GM12878 (cell line): ENCODE measurements at regions not wholly inside any gene's neighbourhood (a gene's known extent, or its start where the extent isn't known, plus 50 kb on each side); places are given as distances from the start of the nearest gene placed in this dataset.

ENCODE experiments used
- EZH2 ChIP-seq: IDR thresholded peaks from 2 replicates; pipeline ENCODE4 v1.6.1; 2012; ENCODE audit warnings: low read depth, mild to moderate bottlenecking, control low read depth, inconsistent platforms, low read length, borderline replicate concordance; ENCODE audit not compliant: control insufficient read depth
- TF ChIP-seq, protein P1 (sequence below), 3 experiments: IDR thresholded peaks in 2 of 3; conservative IDR thresholded peaks in 1 of 3; 2 replicates each; pipeline ENCODE4 v1.5.1; 2011; ENCODE audit warnings: low read depth in 3 of 3, low read length in 3 of 3, mild to moderate bottlenecking in 3 of 3, control low read depth in 2 of 3, moderate library complexity in 2 of 3, inconsistent platforms in 1 of 3, mixed read lengths in 1 of 3; ENCODE audit not compliant: control insufficient read depth in 2 of 3, insufficient read depth in 1 of 3; ENCODE audit errors: extremely low read depth in 1 of 3

GRCh38 chr14:53213761-53214160, 60.6 kb upstream of the DDHD1 start:
- TF ChIP-seq EZH2 = no peak
- TF ChIP-seq, protein P1, sequence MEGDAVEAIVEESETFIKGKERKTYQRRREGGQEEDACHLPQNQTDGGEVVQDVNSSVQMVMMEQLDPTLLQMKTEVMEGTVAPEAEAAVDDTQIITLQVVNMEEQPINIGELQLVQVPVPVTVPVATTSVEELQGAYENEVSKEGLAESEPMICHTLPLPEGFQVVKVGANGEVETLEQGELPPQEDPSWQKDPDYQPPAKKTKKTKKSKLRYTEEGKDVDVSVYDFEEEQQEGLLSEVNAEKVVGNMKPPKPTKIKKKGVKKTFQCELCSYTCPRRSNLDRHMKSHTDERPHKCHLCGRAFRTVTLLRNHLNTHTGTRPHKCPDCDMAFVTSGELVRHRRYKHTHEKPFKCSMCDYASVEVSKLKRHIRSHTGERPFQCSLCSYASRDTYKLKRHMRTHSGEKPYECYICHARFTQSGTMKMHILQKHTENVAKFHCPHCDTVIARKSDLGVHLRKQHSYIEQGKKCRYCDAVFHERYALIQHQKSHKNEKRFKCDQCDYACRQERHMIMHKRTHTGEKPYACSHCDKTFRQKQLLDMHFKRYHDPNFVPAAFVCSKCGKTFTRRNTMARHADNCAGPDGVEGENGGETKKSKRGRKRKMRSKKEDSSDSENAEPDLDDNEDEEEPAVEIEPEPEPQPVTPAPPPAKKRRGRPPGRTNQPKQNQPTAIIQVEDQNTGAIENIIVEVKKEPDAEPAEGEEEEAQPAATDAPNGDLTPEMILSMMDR (IDR thresholded peaks at IDR 0.05 in 2 of 3, conservative IDR thresholded peaks at IDR 0.05 in 1 of 3; ENCODE audit: control insufficient read depth in 2 of 3, extremely low read depth in 1 of 3, insufficient read depth in 1 of 3, low read depth in 3 of 3, low read length in 3 of 3) = no peak
